PFSK-1 (cell line): ENCODE measurements at regions not wholly inside any gene's neighbourhood (a gene's known extent, or its start where the extent isn't known, plus 50 kb on each side); places are given as distances from the start of the nearest gene placed in this dataset.

ENCODE experiments used
- FOXP2 ChIP-seq: optimal IDR thresholded peaks from 2 replicates; pipeline ENCODE3; 2011; ENCODE audit warnings: borderline replicate concordance, control low read depth, inconsistent platforms; ENCODE audit not compliant: insufficient read depth; ENCODE audit errors: extremely low read length, extremely low read depth
- POLR2AphosphoS5 ChIP-seq: IDR thresholded peaks from 2 replicates; pipeline ENCODE4 v1.6.1; 2012; ENCODE audit warnings: low read depth, mild to moderate bottlenecking, control low read depth, low read length, moderate library complexity
- SIN3A ChIP-seq: IDR thresholded peaks from 2 replicates; pipeline ENCODE4 v1.6.1; 2012; ENCODE audit warnings: mild to moderate bottlenecking, low read length, moderate library complexity, borderline replicate concordance; ENCODE audit not compliant: insufficient read depth
- TAF1 ChIP-seq: IDR thresholded peaks from 2 replicates; pipeline ENCODE4 v1.6.1; 2012; ENCODE audit warnings: low read length, control low read depth, borderline replicate concordance; ENCODE audit not compliant: insufficient read depth

GRCh38 chr9:86839522-86839921 is 107.8 kb downstream of the GAS1 start:
- TF ChIP-seq TAF1 (no peak), SIN3A (no peak), FOXP2 (no peak), POLR2AphosphoS5 (no peak)
